Activated CD8-positive, alpha-beta T cell treated with anti-CD3 and anti-CD28 coated beads for 36 hours (primary cell): ENCODE measurements at regions not wholly inside any gene's neighbourhood (a gene's known extent, or its start where the extent isn't known, plus 50 kb on each side); places are given as distances from the start of the nearest gene placed in this dataset.
"Not testable (repeated sequence)": the region's sequence is repeated elsewhere in the genome, so short reads cannot be mapped to it uniquely, and the experiment has no call there.

Experiments
- ATAC-seq: fragments of 200-7000 bp; cut with Tn5 transposase; one replicate; pipeline ENCODE4 v1.10.0; 2021; ENCODE audit warnings: mild to moderate bottlenecking, moderate library complexity
- CTCF ChIA-PET: fragments of 350-600 bp; sonication (Branson Sonifier 250); formaldehyde crosslinking; loops from one replicate; lab custom pipeline; 2021; ENCODE audit warnings: antibody characterized with exemption; lab: Charles Lee
- POLR2A ChIA-PET: fragments of 350-600 bp; sonication (Branson Sonifier 250); formaldehyde crosslinking; loops from one replicate; lab custom pipeline; 2021; ENCODE audit warnings: antibody characterized with exemption; lab: Charles Lee
- DNase-seq: peaks from one replicate; pipeline ENCODE4 v3.0.0-alpha.2; 2020
- H3K27ac Mint-ChIP-seq: one replicate; pipeline ENCODE4 v1.8.0; 2021; ENCODE audit warnings: mild to moderate bottlenecking, mixed read lengths
- H3K27me3 Mint-ChIP-seq: one replicate; pipeline ENCODE4 v1.8.0; 2021; ENCODE audit warnings: mixed read lengths
- H3K36me3 Mint-ChIP-seq: one replicate; pipeline ENCODE4 v1.8.0; 2021; ENCODE audit warnings: low read depth, mixed read lengths
- H3K4me1 Mint-ChIP-seq: one replicate; pipeline ENCODE4 v1.8.0; 2021; ENCODE audit warnings: low read depth, mixed read lengths
- H3K4me3 Mint-ChIP-seq: one replicate; pipeline ENCODE4 v1.8.0; 2021; ENCODE audit warnings: mild to moderate bottlenecking, moderate library complexity, mixed read lengths
- H3K9me3 Mint-ChIP-seq: one replicate; pipeline ENCODE4 v1.8.0; 2021; ENCODE audit warnings: mixed read lengths
- CTCF ChIP-seq: fragments of 200-600 bp; IDR thresholded peaks from one replicate; pipeline ENCODE4 v1.8.0; 2022; ENCODE audit warnings: antibody characterized with exemption, mild to moderate bottlenecking
- intact Hi-C: fragments of 100-400 bp; cut with micrococcal nuclease; formaldehyde crosslinking; loops from one replicate; pipeline ENCODE4 v1.10.0; 2022

GRCh38 chr1:188825471-188825870 is 1652.2 kb downstream of the BRINP3 start:
- intact Hi-C loops, result no loop called here
- Mint-ChIP-seq H3K27ac (no peak overlapping the region), H3K9me3 (peaks cover 3% of the 10 kb centered on the region), H3K36me3 (no peaks in the 10 kb centered on the region), H3K4me1 (no peaks in the 10 kb centered on the region), H3K27me3 (no peaks in the 10 kb centered on the region), H3K4me3 (no peak overlapping the region)
- DNase-seq (no peak), ATAC-seq (no peak)
- TF ChIP-seq CTCF, result no peak
- ChIA-PET POLR2A (no interaction called here), CTCF (no interaction called here)

- Mint-ChIP-seq H3K4me1 (no peaks in the 10 kb centered on the region), H3K4me3 (no peak overlapping the region), H3K9me3 (no peaks in the 10 kb centered on the region), H3K27ac (no peak overlapping the region), H3K36me3 (no peaks in the 10 kb centered on the region), H3K27me3 (no peaks in the 10 kb centered on the region)
- intact Hi-C loops, result no loop called here
- ATAC-seq, result no peak
- TF ChIP-seq CTCF, result no peak
- DNase-seq, result no peak
- ChIA-PET POLR2A (interaction anchor here (0.6 kb wide), 1 partner anchor 33 kb away, joined by 3 read pairs; no protein-coding TSS in a partner anchor), CTCF (no interaction called here)
Measured at GRCh38 chr1:188826800-188827199, 1650.9 kb downstream of the BRINP3 start.

- intact Hi-C loops, result no loop called here
- POLR2A ChIA-PET, result no interaction called here
Measured at GRCh38 chr1:188827400-188827799, 1650.3 kb downstream of the BRINP3 start.

GRCh38 chr1:188841111-188841696 is 1636.5 kb downstream of the BRINP3 start:
- POLR2A ChIA-PET, ATAC-seq, H3K36me3 Mint-ChIP-seq, CTCF ChIA-PET, H3K9me3 Mint-ChIP-seq, intact Hi-C loops, H3K27me3 Mint-ChIP-seq, H3K4me1 Mint-ChIP-seq, H3K4me3 Mint-ChIP-seq, DNase-seq, H3K27ac Mint-ChIP-seq: not testable (repeated sequence)

More at GRCh38 chr1:188827400-188827799, 1650.3 kb downstream of the BRINP3 start:
- no peak overlapping the region for H3K27ac Mint-ChIP-seq
- CTCF ChIA-PET, result no interaction called here
- H3K9me3 Mint-ChIP-seq, result no peaks in the 10 kb centered on the region
- ATAC-seq (no peak), DNase-seq (no peak)
- no peak overlapping the region for H3K4me3 Mint-ChIP-seq
- H3K4me1 Mint-ChIP-seq, result no peaks in the 10 kb centered on the region
- H3K36me3 Mint-ChIP-seq, result no peaks in the 10 kb centered on the region
- H3K27me3 Mint-ChIP-seq, result no peaks in the 10 kb centered on the region
- TF ChIP-seq CTCF, result no peak

GRCh38 chr1:188846468-188846867 is 1631.2 kb downstream of the BRINP3 start:
- Mint-ChIP-seq H3K9me3 (no peaks in the 10 kb centered on the region), H3K4me3 (no peak overlapping the region), H3K4me1 (no peaks in the 10 kb centered on the region), H3K27me3 (no peaks in the 10 kb centered on the region), H3K27ac (no peak overlapping the region), H3K36me3 (no peaks in the 10 kb centered on the region)
- no peak for ATAC-seq
- no peak for TF ChIP-seq CTCF
- intact Hi-C loops, result no loop called here
- CTCF ChIA-PET, result no interaction called here
- POLR2A ChIA-PET, result interaction anchor here (0.6 kb wide), 1 partner anchor 419 kb away, joined by 3 read pairs; no protein-coding TSS in a partner anchor
- no peak for DNase-seq
